ENCODE measurements at regions not wholly inside any gene's neighbourhood (a gene's known extent, or its start where the extent isn't known, plus 50 kb on each side); places are given as distances from the start of the nearest gene placed in this dataset.

DNA sequence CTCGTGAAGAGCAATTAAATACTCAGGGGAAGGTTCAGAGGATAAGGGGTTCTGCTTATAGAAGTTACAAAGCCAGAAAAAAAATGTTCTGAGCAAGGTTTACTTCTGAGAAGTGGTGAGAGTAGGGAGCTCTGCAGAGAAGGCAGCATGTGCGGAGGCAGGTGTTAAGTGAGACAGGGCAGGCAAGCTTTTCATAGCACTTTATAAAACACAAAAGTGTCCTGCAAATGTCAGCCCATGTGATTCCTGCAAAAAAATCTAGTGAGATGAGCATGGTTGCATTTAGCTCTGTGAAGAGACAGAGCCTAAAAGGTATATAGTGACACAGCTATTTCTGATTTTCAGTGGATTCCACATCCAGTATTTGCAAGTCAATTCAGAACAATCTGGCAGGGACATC, 223.8 kb upstream of the SYT4 start:
- no peak for TF ChIP-seq EZH2 (IDR thresholded peaks at IDR 0.05; ENCODE audit: borderline replicate concordance, low read length)
- TF ChIP-seq, protein P1, sequence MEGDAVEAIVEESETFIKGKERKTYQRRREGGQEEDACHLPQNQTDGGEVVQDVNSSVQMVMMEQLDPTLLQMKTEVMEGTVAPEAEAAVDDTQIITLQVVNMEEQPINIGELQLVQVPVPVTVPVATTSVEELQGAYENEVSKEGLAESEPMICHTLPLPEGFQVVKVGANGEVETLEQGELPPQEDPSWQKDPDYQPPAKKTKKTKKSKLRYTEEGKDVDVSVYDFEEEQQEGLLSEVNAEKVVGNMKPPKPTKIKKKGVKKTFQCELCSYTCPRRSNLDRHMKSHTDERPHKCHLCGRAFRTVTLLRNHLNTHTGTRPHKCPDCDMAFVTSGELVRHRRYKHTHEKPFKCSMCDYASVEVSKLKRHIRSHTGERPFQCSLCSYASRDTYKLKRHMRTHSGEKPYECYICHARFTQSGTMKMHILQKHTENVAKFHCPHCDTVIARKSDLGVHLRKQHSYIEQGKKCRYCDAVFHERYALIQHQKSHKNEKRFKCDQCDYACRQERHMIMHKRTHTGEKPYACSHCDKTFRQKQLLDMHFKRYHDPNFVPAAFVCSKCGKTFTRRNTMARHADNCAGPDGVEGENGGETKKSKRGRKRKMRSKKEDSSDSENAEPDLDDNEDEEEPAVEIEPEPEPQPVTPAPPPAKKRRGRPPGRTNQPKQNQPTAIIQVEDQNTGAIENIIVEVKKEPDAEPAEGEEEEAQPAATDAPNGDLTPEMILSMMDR (conservative IDR thresholded peaks at IDR 0.05 in 1 of 2, IDR thresholded peaks at IDR 0.05 in 1 of 2; ENCODE audit: extremely low read depth in 1 of 2, insufficient read depth in 1 of 2, low read depth in 1 of 2, low read length in 2 of 2) = no peak

All from mammary epithelial cell (primary cell).